GM19467 (cell line): ENCODE measurements at regions not wholly inside any gene's neighbourhood (a gene's known extent, or its start where the extent isn't known, plus 50 kb on each side); places are given as distances from the start of the nearest gene placed in this dataset.
"Not testable (repeated sequence)": the region's sequence is repeated elsewhere in the genome, so short reads cannot be mapped to it uniquely, and the experiment has no call there.

Experiments
- ATAC-seq: cut with Tn5 transposase; IDR thresholded peaks from one replicate; pipeline ENCODE4 v1.9.1; 2021; ENCODE audit warnings: mild to moderate bottlenecking, moderate library complexity; ENCODE audit not compliant: unreplicated experiment

GRCh38 chr2:7620255-7620654 is 703.0 kb downstream of the RNF144A start:
- no peak for ATAC-seq

- no peak for ATAC-seq
Observed at GRCh38 chr2:7621018-7621814, 704.0 kb downstream of the RNF144A start.

GRCh38 chr2:7625392-7626138 is 708.4 kb downstream of the RNF144A start:
- ATAC-seq, result no peak

- ATAC-seq, result no peak
Observed at GRCh38 chr2:7626139-7626537, 708.9 kb downstream of the RNF144A start.

GRCh38 chr2:7627583-7627982 is 710.4 kb downstream of the RNF144A start:
- ATAC-seq, result no peak

- no peak for ATAC-seq
Observed at GRCh38 chr2:7632420-7632819, 715.2 kb downstream of the RNF144A start.

GRCh38 chr2:7633566-7634153 is 716.4 kb downstream of the RNF144A start:
- ATAC-seq, result no peak

GRCh38 chr2:7634409-7634808 is 717.2 kb downstream of the RNF144A start:
- ATAC-seq, result no peak

GRCh38 chr2:7639476-7639875 is 722.3 kb downstream of the RNF144A start:
- ATAC-seq, result no peak

- not testable (repeated sequence) for ATAC-seq
Observed at GRCh38 chr2:7641272-7641671, 724.1 kb downstream of the RNF144A start.

GRCh38 chr2:7646024-7646423 is 728.8 kb downstream of the RNF144A start:
- no peak for ATAC-seq

- ATAC-seq, result no peak
Observed at GRCh38 chr2:7646661-7647060, 729.4 kb downstream of the RNF144A start.

GRCh38 chr2:7648221-7648795 is 731.1 kb downstream of the RNF144A start:
- no peak for ATAC-seq

- no peak for ATAC-seq
Observed at GRCh38 chr2:7649461-7650228, 732.4 kb downstream of the RNF144A start.

GRCh38 chr2:7653617-7654016 is 736.4 kb downstream of the RNF144A start:
- no peak for ATAC-seq

- ATAC-seq, result no peak
Observed at GRCh38 chr2:7655629-7656028, 738.4 kb downstream of the RNF144A start.

- ATAC-seq, result not testable (repeated sequence)
Observed at GRCh38 chr2:7657526-7657925, 740.3 kb downstream of the RNF144A start.

- no peak for ATAC-seq
Observed at GRCh38 chr2:7658486-7658885, 741.3 kb downstream of the RNF144A start.

GRCh38 chr2:7660816-7661215 is 743.6 kb downstream of the RNF144A start:
- no peak for ATAC-seq

GRCh38 chr2:7661502-7661901 is 744.3 kb downstream of the RNF144A start:
- no peak for ATAC-seq

GRCh38 chr2:7665880-7666279 is 748.7 kb downstream of the RNF144A start:
- ATAC-seq, result no peak
